K562 (cell line): ENCODE measurements at regions not wholly inside any gene's neighbourhood (a gene's known extent, or its start where the extent isn't known, plus 50 kb on each side); places are given as distances from the start of the nearest gene placed in this dataset.

Experiments used
- FOXM1 ChIP-seq, 2 experiments: fragments of 450-650 bp in 1 of 2; sonication (generic) in 1 of 2; formaldehyde crosslinking in 1 of 2; IDR thresholded peaks; 2 replicates each; pipeline versions ENCODE4 v1.6.1 to v1.9.0; 2017 to 2022; ENCODE audit warnings: low read depth in 2 of 2, mild to moderate bottlenecking in 2 of 2, missing genetic modification reagents in 1 of 2, moderate library complexity in 1 of 2
- ZBTB1 ChIP-seq: sonication (generic); formaldehyde crosslinking; IDR thresholded peaks from 2 replicates; pipeline ENCODE4 v1.8.1; 2023; ENCODE audit warnings: missing genetic modification reagents, low read depth, mild to moderate bottlenecking, borderline replicate concordance
- TF ChIP-seq, protein P1 (sequence below): fragments of 450-650 bp; IDR thresholded peaks from 2 replicates; pipeline ENCODE4 v1.6.1; 2018; ENCODE audit warnings: mild to moderate bottlenecking, low read depth; ENCODE audit not compliant: partially characterized antibody
- TF ChIP-seq, protein P2 (sequence below): fragments of 200-800 bp; sonication (Bioruptor generic); IDR thresholded peaks from 2 replicates; pipeline ENCODE4 v1.6.1; 2017; ENCODE audit warnings: missing genetic modification characterization, missing compliant biosample characterization
- TF ChIP-seq, protein P3 (sequence below): fragments of 450-650 bp; formaldehyde crosslinking; IDR thresholded peaks from 2 replicates; pipeline ENCODE4 v1.4.0; 2022; ENCODE audit warnings: missing genetic modification characterization
- TF ChIP-seq, protein P4 (sequence below): fragments of 250-450 bp; sonication (Bioruptor Pico); IDR thresholded peaks from 2 replicates; pipeline ENCODE4 v1.8.0; 2022; ENCODE audit warnings: moderate library complexity, mild to moderate bottlenecking, inconsistent platforms
- TF ChIP-seq, protein P5 (sequence below): fragments of 450-650 bp; IDR thresholded peaks from 2 replicates; pipeline ENCODE4 v1.6.1; 2016; ENCODE audit warnings: mild to moderate bottlenecking

DNA sequence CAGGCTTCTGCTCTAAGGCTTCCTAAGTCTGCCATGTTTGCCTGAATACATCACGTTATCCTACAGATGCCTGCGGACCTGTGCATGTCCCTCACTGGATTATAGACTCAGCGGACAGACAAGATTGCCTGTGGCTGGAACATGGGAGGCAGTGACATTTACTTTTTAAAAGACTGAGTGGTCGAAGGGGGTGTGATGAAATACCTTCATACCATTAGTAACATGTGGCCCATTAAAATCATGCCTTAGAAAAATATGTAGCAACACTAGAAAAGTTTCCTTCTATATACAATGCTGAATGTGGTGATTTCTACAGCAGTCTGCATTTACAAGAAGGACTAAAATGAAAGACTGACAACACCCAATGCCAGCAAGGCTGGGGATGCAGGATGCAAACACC lies 154.4 kb downstream of the ASB1 start (continued):
- TF ChIP-seq, protein P1, sequence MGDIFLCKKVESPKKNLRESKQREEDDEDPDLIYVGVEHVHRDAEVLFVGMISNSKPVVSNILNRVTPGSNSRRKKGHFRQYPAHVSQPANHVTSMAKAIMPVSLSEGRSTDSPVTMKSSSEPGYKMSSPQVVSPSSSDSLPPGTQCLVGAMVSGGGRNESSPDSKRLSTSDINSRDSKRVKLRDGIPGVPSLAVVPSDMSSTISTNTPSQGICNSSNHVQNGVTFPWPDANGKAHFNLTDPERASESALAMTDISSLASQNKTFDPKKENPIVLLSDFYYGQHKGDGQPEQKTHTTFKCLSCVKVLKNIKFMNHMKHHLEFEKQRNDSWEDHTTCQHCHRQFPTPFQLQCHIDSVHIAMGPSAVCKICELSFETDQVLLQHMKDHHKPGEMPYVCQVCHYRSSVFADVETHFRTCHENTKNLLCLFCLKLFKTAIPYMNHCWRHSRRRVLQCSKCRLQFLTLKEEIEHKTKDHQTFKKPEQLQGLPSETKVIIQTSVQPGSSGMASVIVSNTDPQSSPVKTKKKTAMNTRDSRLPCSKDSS = no peak
- TF ChIP-seq ZBTB1 (CRISPR knock-in tag) (no peak), FOXM1 (IDR thresholded peaks at IDR 0.05; ENCODE audit: low read depth) (no peak), FOXM1 (CRISPR knock-in tag; IDR thresholded peaks at IDR 0.05; ENCODE audit: low read depth) (no peak)
- TF ChIP-seq, protein P2, sequence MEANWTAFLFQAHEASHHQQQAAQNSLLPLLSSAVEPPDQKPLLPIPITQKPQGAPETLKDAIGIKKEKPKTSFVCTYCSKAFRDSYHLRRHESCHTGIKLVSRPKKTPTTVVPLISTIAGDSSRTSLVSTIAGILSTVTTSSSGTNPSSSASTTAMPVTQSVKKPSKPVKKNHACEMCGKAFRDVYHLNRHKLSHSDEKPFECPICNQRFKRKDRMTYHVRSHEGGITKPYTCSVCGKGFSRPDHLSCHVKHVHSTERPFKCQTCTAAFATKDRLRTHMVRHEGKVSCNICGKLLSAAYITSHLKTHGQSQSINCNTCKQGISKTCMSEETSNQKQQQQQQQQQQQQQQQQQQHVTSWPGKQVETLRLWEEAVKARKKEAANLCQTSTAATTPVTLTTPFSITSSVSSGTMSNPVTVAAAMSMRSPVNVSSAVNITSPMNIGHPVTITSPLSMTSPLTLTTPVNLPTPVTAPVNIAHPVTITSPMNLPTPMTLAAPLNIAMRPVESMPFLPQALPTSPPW (CRISPR knock-in tag) = no peak
- TF ChIP-seq, protein P3, sequence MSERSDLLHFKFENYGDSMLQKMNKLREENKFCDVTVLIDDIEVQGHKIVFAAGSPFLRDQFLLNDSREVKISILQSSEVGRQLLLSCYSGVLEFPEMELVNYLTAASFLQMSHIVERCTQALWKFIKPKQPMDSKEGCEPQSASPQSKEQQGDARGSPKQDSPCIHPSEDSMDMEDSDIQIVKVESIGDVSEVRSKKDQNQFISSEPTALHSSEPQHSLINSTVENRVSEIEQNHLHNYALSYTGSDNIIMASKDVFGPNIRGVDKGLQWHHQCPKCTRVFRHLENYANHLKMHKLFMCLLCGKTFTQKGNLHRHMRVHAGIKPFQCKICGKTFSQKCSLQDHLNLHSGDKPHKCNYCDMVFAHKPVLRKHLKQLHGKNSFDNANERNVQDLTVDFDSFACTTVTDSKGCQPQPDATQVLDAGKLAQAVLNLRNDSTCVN (CRISPR knock-in tag) = no peak
- TF ChIP-seq, protein P4, sequence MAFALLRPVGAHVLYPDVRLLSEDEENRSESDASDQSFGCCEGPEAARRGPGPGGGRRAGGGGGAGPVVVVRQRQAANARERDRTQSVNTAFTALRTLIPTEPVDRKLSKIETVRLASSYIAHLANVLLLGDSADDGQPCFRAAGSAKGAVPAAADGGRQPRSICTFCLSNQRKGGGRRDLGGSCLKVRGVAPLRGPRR = no peak
- TF ChIP-seq, protein P5, sequence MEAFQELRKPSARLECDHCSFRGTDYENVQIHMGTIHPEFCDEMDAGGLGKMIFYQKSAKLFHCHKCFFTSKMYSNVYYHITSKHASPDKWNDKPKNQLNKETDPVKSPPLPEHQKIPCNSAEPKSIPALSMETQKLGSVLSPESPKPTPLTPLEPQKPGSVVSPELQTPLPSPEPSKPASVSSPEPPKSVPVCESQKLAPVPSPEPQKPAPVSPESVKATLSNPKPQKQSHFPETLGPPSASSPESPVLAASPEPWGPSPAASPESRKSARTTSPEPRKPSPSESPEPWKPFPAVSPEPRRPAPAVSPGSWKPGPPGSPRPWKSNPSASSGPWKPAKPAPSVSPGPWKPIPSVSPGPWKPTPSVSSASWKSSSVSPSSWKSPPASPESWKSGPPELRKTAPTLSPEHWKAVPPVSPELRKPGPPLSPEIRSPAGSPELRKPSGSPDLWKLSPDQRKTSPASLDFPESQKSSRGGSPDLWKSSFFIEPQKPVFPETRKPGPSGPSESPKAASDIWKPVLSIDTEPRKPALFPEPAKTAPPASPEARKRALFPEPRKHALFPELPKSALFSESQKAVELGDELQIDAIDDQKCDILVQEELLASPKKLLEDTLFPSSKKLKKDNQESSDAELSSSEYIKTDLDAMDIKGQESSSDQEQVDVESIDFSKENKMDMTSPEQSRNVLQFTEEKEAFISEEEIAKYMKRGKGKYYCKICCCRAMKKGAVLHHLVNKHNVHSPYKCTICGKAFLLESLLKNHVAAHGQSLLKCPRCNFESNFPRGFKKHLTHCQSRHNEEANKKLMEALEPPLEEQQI = no peak
